Activated effector memory CD4-positive, alpha-beta T cell treated with anti-CD3 and anti-CD28 coated beads, Interleukin-2, amount 50 U/mL, for 16 hours (primary cell): ENCODE measurements at regions not wholly inside any gene's neighbourhood (a gene's known extent, or its start where the extent isn't known, plus 50 kb on each side); places are given as distances from the start of the nearest gene placed in this dataset.
"Not testable (repeated sequence)": the region's sequence is repeated elsewhere in the genome, so short reads cannot be mapped to it uniquely, and the experiment has no call there.

Source experiments
- DNase-seq: peaks from one replicate; pipeline ENCODE4 v3.0.0-alpha.2; 2020

DNA sequence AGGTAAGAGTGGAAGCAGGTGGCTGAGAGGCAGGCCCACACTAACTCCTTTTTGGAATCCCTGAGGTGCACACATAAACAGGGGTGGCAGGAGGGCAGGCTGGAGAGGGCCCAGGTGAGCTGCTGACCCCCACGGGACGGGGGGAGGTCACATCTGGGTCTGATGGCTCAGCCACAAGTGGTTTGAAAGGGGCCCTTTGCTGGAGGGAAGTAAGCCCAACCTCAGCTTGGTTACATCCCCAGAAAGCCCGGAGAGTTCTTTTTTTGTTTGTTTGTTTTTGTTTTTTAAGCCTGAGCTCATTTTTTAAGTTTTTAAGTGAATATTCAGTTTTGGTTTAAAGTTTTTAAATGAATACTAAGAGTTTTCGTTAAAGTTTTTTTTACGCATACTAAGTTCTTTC lies 72.8 kb upstream of the CUX1 start:
- no peak for DNase-seq

DNA sequence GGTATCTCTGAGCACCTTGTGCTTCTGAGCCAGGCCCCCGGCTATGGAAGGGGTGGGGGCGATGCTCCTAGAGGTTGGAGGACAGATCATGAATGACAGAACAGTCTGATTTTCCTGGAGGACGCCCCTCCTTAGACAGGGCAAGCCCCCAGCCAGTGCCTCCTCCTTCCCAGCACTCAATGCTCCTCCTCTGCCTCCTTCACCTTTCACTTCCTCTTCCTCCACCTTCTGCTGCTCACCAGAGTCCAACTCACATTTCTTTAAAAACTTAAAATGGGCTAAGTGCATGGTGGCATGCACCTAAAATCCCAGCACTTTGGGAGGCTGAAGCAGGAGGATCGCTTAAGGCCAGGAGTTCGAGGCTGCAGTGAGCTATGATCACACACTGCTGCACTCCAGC lies 71.1 kb upstream of the CUX1 start:
- DNase-seq, result no peak

DNA sequence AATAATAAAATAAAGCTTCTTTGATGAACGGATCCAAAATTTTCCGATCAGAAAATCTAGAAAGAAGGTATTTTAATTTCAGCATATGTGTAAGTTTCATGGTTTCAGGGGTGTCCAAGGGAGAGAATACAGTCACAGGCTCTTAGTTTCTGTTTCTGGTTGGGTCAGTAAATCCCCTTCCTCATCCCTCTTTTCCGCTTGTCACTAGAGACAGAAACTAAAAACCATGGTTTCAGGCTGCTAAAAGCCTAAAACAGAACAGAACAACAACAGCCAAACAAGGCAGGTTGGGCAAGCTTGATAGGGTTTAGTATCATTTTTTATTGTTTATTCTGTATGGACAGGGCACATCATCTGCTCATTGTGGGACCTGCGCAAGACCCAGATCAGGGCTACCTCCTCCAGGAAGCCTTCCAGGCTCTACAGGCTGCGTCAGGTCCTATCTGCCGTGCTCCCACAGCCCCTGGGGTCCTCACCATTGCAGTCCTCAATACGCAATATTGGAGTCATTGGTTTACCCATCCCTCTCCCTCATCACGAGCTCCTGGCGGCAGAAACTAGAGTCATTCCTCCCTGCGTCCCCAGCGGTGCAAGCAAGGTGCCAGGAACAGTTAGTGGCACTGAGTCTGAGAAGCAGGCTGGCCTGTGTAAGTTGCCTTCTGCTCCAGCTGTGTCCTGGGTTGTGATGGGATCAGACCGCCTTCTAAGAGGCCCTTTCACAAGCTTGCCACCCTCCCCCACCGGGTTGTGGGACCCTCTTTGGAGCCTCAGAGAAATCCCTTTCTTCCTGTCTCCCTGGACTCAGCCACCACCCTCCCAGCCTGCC lies 70.2 kb upstream of the CUX1 start:
- DNase-seq, result no peak

DNA sequence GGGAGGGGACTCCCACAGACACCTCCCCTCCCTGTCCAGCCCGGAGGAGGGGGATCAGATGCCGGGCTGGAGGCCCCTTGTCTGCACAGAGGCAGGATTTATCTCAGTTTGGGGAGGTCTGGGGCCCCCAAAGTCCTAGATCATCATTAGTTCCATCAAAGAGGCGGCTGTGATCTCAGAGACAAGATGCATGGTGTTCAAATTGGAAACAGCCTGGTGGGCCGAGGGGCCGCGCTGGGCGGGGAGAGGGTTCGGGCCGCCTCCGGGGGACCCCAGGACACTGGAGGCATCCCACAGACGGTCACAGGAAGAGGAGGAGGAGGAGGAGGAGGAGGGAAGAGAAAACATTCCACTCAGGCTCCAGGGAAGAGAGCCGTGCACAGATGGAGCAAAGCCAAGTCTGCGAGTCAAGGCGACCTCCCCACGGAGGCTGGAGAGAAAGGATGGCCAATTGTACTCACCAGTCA lies 69.5 kb upstream of the CUX1 start:
- no peak for DNase-seq

DNA sequence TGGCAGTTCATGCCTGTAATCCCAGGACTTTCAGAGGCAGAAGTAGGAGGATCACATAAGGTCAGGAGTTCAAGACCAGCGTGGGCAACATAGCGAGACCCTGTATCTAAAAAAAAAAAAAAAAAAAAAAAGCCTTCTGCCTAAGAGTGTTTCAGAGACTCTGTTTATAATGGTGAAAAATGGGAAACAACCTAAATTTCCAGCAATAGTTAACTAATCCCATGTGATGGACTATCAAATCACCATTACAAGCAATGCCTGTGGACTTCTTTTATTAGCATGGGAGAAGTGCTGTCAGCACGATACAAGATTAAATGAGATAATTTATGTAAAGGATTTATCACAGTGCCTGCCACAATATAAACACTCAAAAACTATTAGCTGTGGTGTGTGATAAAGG lies 67.5 kb upstream of the CUX1 start:
- no peak for DNase-seq

- DNase-seq, result no peak
Observed at GRCh38 chr7:101753316-101753715, 64.1 kb upstream of the CUX1 start.

DNA sequence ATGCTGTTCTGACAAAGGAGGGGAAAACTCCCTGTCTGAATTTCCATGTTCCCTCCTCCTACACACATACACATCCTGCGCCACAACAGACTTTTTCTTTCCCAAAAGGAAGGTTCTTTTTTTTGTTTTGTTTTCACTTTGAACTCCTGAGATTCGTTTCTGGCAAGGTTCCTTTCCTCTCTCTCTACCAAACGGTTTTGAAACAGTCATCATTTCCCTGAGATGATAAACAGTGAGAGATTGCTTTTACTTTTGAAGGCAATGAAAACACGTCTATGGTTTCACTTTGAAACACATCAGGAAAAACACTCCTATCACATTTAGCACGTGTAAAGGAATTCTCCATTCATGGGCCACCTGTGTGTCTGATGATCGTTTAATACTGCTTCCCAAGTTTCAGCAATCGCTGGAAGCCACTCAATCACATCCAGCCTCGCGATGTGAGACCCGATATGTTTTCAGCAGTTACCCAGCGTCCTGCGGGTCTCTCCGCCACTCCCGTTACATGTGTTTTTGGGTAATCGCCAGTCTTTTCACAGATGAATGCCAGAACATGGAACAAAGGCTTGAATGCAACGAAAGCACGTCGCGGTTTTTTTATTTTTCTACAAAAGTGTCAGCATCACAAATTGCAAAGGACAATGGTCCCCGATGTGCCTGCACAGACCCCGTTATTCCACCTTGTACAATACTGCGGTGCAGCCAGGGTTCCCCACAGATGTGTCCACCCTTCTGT lies 62.8 kb upstream of the CUX1 start:
- DNase-seq, result no peak

DNA sequence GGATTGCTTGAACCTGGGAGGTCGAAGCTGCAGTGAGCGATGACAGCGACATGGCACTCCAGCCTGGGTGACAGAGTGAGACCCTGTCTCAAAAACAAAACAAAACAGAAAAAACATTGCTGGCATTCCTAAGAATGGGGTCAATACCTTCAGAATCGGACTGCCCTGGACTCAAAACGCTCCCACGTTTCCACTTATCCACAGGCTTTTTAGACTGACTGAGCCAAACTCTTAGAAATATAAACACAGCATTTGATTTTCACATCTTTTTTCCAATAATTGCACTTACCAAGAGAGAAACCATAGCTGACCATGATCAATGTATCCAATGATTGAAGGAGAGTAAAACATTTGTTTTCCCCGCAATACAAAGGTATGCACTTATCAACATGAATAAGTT lies 59.5 kb upstream of the CUX1 start:
- DNase-seq, result no peak

DNA sequence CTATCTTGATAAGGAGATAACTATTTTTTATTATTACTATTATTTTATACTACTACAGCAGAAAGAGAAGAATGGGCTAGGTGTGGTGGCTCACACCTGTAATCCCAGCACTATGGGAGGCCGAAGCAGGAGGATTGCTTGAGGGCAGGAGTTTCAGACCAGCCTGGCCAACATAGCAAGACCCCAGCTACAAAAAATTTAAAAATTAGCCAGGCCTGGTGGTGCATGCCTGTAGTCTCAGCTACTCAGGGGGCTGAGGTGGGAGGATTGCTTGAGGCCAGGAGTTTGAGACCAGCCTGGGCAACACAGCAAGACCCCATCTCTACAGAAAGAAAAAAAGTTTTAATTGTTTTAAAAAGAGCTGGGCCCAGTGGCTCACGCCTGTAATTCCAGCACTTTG lies 58.9 kb upstream of the CUX1 start:
- DNase-seq, result not testable (repeated sequence)

GRCh38 chr7:101764221-101764620 lies 53.2 kb upstream of the CUX1 start:
- no peak for DNase-seq

- DNase-seq, result no peak
Observed at GRCh38 chr7:101767544-101767943, 49.9 kb upstream of the CUX1 start.
